Upper lobe of left lung (tissue), 4 donors: ENCODE measurements at regions not wholly inside any gene's neighbourhood (a gene's known extent, or its start where the extent isn't known, plus 50 kb on each side); places are given as distances from the start of the nearest gene placed in this dataset.
"Not testable (repeated sequence)": the region's sequence is repeated elsewhere in the genome, so short reads cannot be mapped to it uniquely, and the experiment has no call there.

Source experiments
- EP300 ChIP-seq, 4 donors: sonication (generic); formaldehyde crosslinking; IDR thresholded peaks; one replicate each; pipeline ENCODE4 v1.5.1; 2017; ENCODE audit warnings: antibody characterized with exemption in 4 of 4, control low read depth in 2 of 4
- POLR2AphosphoS5 ChIP-seq, 2 donors: sonication (generic); formaldehyde crosslinking; IDR thresholded peaks; one replicate each; pipeline ENCODE4 v1.5.1; 2017; ENCODE audit warnings: antibody characterized with exemption in 2 of 2
- TF ChIP-seq, protein P1 (sequence below), 6 experiments: fragments of 450-650 bp in 4 of 6; fragments of 200-600 bp in 2 of 6; sonication (generic) in 2 of 6; IDR thresholded peaks; one replicate each; pipeline ENCODE4 v1.5.1; 2016 to 2019; ENCODE audit warnings: antibody characterized with exemption in 6 of 6

DNA sequence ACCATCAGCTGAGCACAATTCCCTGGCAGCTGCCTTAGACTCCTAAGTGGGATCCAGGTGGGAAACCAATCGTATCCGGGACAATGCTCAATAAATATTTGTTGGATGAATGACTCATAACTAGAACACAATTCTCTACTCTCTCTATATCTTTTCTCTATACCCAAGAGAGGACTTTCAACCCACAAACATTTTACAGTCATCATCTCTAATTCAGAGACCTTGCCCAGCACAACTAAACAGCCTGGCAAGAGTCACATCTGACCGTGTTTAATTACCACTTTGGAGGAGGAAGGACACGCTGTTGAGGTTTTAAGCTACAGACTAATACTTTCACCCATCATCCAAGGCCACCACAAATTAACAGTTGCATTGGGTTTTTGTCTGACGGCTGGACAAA lies 74.3 kb upstream of the NOMO2 start:
- TF ChIP-seq, protein P1, sequence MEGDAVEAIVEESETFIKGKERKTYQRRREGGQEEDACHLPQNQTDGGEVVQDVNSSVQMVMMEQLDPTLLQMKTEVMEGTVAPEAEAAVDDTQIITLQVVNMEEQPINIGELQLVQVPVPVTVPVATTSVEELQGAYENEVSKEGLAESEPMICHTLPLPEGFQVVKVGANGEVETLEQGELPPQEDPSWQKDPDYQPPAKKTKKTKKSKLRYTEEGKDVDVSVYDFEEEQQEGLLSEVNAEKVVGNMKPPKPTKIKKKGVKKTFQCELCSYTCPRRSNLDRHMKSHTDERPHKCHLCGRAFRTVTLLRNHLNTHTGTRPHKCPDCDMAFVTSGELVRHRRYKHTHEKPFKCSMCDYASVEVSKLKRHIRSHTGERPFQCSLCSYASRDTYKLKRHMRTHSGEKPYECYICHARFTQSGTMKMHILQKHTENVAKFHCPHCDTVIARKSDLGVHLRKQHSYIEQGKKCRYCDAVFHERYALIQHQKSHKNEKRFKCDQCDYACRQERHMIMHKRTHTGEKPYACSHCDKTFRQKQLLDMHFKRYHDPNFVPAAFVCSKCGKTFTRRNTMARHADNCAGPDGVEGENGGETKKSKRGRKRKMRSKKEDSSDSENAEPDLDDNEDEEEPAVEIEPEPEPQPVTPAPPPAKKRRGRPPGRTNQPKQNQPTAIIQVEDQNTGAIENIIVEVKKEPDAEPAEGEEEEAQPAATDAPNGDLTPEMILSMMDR (IDR thresholded peaks at IDR 0.05): not testable (repeated sequence)
- TF ChIP-seq EP300, POLR2AphosphoS5 (IDR thresholded peaks at IDR 0.05): not testable (repeated sequence)
